Smooth muscle cell of the brain vasculature (primary cell): ENCODE measurements at regions not wholly inside any gene's neighbourhood (a gene's known extent, or its start where the extent isn't known, plus 50 kb on each side); places are given as distances from the start of the nearest gene placed in this dataset.
A peak's percentile ranks its signal among the peaks of the same experiment; 100 is the strongest.
"Not testable (repeated sequence)": the region's sequence is repeated elsewhere in the genome, so short reads cannot be mapped to it uniquely, and the experiment has no call there.

Experiments
- DNase-seq: peaks from one replicate; pipeline ENCODE4 v3.0.0-alpha.2; 2012; ENCODE audit warnings: low read depth, low spot score

GRCh38 chr14:23750357-23750756, 114.2 kb downstream of the DHRS2 start:
- no peak for DNase-seq

GRCh38 chr14:23751616-23752015, 115.5 kb downstream of the DHRS2 start:
- no peak for DNase-seq

- DNase-seq, result no peak
Observed at GRCh38 chr14:23763394-23763793, 127.2 kb downstream of the DHRS2 start.

DNA sequence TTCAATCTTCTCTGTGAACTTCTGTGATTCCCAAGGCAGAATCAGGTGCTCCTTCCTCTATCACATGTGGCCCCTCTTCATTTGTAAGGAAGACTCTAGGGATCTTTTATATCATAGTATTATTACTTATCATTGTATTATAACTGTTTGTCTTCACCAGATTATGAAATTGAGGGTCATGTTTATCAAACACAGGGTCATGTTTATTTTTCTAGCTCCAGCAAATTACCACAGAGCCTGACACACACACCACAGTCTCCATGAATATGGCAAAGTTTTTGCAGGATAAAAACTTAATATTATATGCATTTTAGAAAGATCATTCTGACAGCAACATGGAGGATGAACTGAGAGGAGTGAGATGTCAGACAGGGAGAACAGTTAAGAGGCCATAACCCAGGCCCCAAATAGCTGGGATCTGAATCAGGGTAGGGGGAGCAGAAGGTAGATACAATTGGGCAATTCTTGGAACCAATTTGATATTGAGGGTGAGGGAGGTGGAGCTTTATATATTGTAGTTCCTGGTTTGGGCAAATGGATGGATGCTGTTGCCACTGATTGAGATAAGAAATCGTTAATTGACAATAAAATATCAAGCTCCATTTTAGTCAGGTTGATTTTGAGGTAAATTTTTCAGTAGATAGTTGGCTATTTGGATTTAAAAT, 130.7 kb downstream of the DHRS2 start:
- no peak for DNase-seq

DNA sequence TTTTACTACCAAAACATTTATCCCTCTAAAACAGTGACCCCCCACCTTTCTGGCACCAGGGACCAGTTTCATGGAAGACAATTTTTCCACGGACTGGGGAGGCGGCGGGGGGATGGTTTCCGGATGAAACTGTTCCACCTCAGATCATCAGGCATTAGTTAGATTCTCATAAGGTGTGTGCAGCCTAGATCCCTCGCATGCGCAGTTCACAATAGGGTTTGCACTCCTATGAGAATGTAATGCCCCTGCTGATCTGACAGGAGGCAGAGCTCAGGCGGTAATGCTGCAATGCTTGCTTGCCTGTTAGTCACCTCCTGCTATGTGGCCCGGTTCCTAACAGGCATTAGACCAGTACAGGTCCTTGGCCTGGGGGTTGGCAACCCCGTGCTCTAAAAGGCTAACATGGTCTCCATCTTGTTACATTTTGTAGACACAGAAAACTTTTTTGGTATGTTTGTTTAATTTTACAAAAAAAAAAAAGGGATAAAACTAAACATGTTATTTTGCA, 133.1 kb downstream of the DHRS2 start:
- DNase-seq, result not testable (repeated sequence)

DNA sequence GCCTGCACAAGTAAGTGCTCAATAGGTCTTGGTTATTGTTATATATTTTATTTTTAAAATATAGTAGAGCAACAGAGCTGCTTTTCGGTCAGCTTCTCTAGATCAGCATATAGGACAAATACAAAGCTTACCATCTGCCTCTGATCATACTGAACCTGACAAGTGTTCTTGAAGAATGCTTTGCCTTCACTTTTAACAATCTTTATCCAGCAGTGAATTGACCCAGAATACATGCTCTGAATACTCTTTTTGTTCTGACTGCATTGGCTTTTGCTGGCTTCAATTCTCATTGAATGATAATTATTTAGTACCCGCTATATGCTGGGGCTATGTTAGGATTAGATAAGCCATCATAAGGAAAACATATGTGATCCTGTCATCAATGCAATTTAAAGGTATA, 137.8 kb downstream of the DHRS2 start:
- no peak for DNase-seq

DNA sequence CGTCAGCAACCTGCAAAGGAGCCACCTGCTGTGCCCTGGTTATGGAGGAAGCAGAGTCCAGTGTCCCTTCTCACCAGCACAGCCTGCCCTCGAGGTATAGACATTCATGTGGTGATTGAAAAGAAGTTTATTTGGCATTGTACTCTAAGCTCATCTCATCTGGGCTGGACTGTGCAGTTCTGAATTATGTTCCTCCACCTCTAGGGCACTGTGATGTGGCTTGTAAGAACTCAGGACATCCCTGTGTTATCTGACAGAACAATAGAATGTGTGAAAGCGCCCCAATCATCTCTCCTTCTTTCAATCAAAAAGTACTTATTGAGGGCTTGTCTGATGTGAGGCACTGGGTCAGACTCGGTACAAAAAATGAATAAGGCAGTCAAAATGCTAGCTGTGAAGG, 140.1 kb downstream of the DHRS2 start:
- DNase-seq, result no peak

- DNase-seq, result no peak
Observed at GRCh38 chr14:23785208-23785607, 149.0 kb downstream of the DHRS2 start.

DNA sequence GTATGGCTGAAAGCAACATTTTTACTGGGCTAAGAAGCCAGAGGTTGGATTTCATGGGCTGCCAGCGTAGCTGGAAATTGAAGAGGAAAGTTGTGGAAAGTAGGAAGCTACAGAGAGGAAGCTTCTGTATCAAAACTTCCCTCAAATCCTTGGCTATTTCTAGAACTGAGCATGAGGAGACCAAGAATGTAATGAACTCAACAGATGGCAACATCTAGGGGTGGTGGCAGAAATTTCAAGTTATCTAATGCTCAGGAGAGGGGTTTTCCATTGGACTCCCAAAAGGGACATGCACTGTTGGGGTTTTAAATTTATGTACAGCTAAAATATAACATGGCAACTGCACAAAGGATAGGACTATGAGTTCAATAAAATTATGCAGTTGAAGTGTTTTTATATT, 151.3 kb downstream of the DHRS2 start:
- no peak for DNase-seq

GRCh38 chr14:23789696-23790095, 153.5 kb downstream of the DHRS2 start:
- no peak for DNase-seq

- DNase-seq, result no peak
Observed at GRCh38 chr14:23793532-23793931, 157.4 kb downstream of the DHRS2 start.

GRCh38 chr14:23800811-23801210, 152.8 kb upstream of the DHRS4 start:
- no peak for DNase-seq

- DNase-seq, result no peak
Observed at GRCh38 chr14:23801766-23802165, 151.8 kb upstream of the DHRS4 start.

DNA sequence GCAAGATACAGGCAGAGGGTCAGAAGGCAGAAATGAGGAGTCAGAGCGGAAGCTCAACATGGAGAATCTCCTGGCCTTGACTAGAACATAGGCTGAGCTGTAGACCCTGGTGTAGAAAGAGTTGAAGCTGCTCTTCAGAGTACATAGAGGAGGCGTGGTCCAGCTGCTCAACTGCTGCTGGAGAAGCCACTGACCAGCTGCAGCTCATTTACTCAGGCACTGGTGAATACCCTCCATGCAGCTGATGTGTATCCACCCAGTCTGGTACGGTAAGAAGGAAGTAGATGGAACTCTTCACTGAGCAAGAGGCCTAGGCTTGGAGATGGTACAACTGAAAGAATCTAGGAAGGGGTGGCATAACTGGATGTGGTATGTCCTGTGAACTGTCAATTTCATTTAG, 148.8 kb upstream of the DHRS4 start:
- no peak for DNase-seq

DNA sequence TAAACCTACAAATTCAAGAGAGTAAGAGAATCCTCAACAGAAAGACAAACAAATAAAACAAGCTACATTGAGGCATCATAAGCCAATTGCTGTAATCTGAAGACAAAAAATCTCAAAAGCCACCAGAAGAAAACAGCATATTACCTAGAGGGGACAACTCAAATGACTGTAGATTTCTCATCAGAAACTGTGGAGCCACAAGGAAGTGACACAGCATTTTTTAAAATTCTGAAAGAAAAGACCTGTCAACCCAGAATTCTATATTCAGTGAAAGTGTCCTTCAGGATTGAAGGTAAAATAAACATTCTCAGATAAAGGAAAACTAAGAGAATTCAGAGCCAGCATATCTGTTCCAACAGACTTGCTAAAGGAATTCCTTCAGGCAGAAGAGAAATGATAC, 147.8 kb upstream of the DHRS4 start:
- DNase-seq, result no peak

DNA sequence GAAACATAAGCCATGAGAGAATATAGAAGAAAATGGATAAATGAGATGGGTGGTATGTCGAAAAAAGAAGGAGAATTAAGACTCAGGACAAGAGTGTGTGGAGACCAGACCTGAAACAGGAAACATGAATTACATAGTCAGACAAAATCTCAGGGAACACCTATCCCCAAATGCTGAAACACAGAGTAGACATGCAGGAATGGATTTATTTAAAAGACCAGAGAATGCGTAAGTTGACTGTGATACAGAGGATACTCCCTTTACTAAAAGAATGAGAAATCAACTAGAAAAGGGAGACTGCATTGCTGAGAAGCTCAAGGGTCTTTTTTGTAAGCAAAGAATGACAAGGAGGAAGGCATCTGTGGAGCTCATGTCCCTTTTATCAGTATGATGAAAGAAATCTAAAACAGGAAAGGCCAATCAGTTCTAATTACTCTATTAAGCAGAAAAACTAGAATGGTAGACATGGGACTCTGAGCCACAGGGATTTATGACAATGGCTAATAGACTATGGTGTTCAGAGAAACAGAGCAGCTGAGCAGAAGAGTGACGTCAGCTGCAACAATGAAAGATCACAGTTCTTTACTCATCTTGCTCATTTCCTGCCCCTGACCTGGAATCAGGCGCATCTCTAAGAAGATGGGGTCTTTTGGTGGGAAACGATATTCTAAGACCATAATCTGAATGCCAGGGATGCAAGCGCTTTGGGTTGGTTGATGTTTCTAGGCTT, 138.9 kb upstream of the DHRS4 start:
- no peak for DNase-seq

- no peak for DNase-seq
Observed at GRCh38 chr14:23816371-23816770, 137.2 kb upstream of the DHRS4 start.

- no peak for DNase-seq
Observed at GRCh38 chr14:23817164-23817767, 136.3 kb upstream of the DHRS4 start.

- no peak for DNase-seq
Observed at GRCh38 chr14:23827100-23827892, 126.3 kb upstream of the DHRS4 start.

DNA sequence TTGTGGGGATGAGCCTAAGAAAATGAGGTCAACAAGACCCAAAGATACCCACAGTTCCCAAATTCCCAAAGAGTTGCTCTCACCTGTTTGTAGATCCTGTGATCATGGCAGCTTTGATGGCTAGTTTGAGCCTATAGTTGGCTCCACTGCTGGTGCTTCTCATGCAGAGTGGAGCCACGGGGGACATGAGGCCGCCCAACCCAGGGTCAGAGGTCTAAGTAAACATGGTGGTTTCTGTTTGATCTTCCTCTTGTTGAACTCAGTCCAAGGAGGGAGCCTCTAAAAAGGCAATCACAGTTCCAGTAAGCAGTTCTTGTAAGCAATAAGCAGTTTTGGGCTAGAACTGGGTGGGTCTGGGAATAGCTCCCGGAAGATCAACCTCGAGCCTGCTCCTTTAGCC, 125.6 kb upstream of the DHRS4 start:
- DNase-seq, result peak; percentile 4

- DNase-seq, result no peak
Observed at GRCh38 chr14:23828616-23829015, 125.0 kb upstream of the DHRS4 start.
